ENCODE measurements at regions not wholly inside any gene's neighbourhood (a gene's known extent, or its start where the extent isn't known, plus 50 kb on each side); places are given as distances from the start of the nearest gene placed in this dataset.

DNA sequence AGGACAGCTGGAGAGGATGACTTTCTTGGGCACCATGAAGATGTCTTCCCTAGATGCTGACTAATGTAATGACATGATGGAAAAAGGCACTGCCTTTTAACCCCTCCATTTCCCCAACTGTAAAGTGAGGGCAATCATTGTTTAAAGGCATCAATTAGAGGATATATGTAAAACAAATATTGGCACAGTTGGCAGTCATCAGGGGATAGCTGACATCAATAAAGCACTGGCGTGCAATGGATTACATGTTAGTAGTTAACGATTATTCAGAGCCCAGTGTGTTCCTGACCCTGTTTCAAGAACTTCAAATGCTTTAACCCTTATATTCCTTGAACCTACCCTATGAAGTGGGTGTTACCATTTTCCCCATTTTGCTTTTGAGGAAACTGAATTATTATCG lies 100.7 kb downstream of the TMEM114 start:
- DNase-seq (ENCODE audit: low spot score), result no peak
- TF ChIP-seq EZH2phosphoT487 (IDR thresholded peaks at IDR 0.05; ENCODE audit: low read depth, severe bottlenecking, unreplicated experiment) (no peak), EZH2 (IDR thresholded peaks at IDR 0.05; ENCODE audit: borderline replicate concordance) (no peak)
- TF ChIP-seq, protein P1, sequence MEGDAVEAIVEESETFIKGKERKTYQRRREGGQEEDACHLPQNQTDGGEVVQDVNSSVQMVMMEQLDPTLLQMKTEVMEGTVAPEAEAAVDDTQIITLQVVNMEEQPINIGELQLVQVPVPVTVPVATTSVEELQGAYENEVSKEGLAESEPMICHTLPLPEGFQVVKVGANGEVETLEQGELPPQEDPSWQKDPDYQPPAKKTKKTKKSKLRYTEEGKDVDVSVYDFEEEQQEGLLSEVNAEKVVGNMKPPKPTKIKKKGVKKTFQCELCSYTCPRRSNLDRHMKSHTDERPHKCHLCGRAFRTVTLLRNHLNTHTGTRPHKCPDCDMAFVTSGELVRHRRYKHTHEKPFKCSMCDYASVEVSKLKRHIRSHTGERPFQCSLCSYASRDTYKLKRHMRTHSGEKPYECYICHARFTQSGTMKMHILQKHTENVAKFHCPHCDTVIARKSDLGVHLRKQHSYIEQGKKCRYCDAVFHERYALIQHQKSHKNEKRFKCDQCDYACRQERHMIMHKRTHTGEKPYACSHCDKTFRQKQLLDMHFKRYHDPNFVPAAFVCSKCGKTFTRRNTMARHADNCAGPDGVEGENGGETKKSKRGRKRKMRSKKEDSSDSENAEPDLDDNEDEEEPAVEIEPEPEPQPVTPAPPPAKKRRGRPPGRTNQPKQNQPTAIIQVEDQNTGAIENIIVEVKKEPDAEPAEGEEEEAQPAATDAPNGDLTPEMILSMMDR (IDR thresholded peaks at IDR 0.05; ENCODE audit: poor library complexity), result no peak
- WGBS (ENCODE audit: low lambda C conversion rate, missing lambda C conversion rate), result 66% methylated on average over 3 of the region's 3 CpGs

DNA sequence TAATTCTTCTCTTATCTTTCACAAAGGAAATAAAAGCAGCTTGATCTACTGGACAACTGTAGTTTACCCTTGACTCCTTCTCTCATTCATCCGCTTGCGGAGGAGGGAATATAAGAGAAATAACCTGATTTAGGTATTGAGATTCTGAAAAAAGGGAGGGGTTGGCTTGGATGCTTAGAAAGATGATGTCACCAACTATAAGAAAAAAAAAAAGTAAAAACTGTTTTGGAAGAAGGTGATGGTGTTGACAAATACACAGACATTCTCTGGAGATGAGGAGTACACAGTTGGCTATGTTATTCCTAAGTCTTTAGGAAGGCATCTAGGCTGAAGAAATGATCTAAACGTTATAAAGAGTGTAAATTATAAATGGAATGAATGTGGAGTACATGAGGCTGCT lies 103.3 kb downstream of the TMEM114 start:
- H3K79me2 ChIP-seq, result no peaks in the 10 kb centered on the region
- no peaks in the 10 kb centered on the region for H3K9me2 ChIP-seq (replicated peaks; ENCODE audit: insufficient read depth)
- TF ChIP-seq, protein P1 (IDR thresholded peaks at IDR 0.05; ENCODE audit: poor library complexity), result no peak
- no peak for TF ChIP-seq EZH2 (IDR thresholded peaks at IDR 0.05; ENCODE audit: borderline replicate concordance)
- TF ChIP-seq EZH2phosphoT487 (IDR thresholded peaks at IDR 0.05; ENCODE audit: low read depth, severe bottlenecking, unreplicated experiment), result no peak
- H3K27ac ChIP-seq, result no peak overlapping the region
- no peaks in the 10 kb centered on the region for H3K9me3 ChIP-seq (ENCODE audit: low read depth)
- H2AFZ ChIP-seq, result no peak overlapping the region
- H3K36me3 ChIP-seq (replicated peaks; ENCODE audit: insufficient read depth, low read depth), result no peaks in the 10 kb centered on the region
- H3K4me3 ChIP-seq, result no peak overlapping the region
- DNase-seq (ENCODE audit: low spot score), result no peak
- H4K20me1 ChIP-seq (ENCODE audit: insufficient read depth, poor library complexity, severe bottlenecking), result no peaks in the 10 kb centered on the region
- no peaks in the 10 kb centered on the region for H3K27me3 ChIP-seq
- no peaks in the 10 kb centered on the region for H3K4me1 ChIP-seq (ENCODE audit: insufficient read depth)
- 72% methylated on average over 3 of the region's 3 CpGs for WGBS (ENCODE audit: low lambda C conversion rate, missing lambda C conversion rate)
- H3K4me2 ChIP-seq, result no peak overlapping the region

More for the DNA sequence above, 100.7 kb downstream of the TMEM114 start:
- Histone ChIP-seq H3K36me3 (replicated peaks; ENCODE audit: insufficient read depth, low read depth) (no peaks in the 10 kb centered on the region), H3K27me3 (no peaks in the 10 kb centered on the region), H3K9me3 (ENCODE audit: low read depth) (no peaks in the 10 kb centered on the region), H3K4me2 (no peak overlapping the region), H3K9me2 (replicated peaks; ENCODE audit: insufficient read depth) (no peaks in the 10 kb centered on the region), H2AFZ (no peak overlapping the region), H3K27ac (no peak overlapping the region), H3K79me2 (no peaks in the 10 kb centered on the region), H3K4me1 (ENCODE audit: insufficient read depth) (no peaks in the 10 kb centered on the region), H3K4me3 (no peak overlapping the region), H4K20me1 (ENCODE audit: insufficient read depth, poor library complexity, severe bottlenecking) (no peaks in the 10 kb centered on the region)

DNA sequence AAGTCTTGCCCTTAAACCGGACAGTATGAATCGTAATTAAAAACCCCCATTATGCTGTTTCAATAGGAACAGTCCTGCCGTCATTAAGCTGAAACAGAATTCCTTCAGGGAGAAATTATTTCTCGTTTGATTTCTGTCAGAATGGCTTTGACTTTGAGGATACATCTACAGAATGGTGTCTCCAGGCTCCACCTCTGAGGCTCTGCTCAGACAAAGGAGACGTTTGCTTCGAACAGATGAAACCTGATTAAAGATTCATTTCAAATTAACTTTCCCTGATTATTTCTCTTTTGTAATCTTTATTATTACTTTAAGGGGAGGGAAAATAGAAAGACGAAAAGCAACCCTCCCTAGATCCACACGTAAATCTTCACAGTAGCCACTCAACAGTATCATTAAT lies 106.9 kb downstream of the TMEM114 start:
- Histone ChIP-seq H3K9me2 (replicated peaks; ENCODE audit: insufficient read depth) (no peaks in the 10 kb centered on the region), H3K4me3 (no peak overlapping the region), H4K20me1 (ENCODE audit: insufficient read depth, poor library complexity, severe bottlenecking) (no peaks in the 10 kb centered on the region), H3K27ac (no peak overlapping the region), H3K4me1 (ENCODE audit: insufficient read depth) (no peaks in the 10 kb centered on the region), H3K27me3 (no peaks in the 10 kb centered on the region), H3K4me2 (no peak overlapping the region), H3K9me3 (ENCODE audit: low read depth) (no peaks in the 10 kb centered on the region), H3K79me2 (no peaks in the 10 kb centered on the region), H2AFZ (no peak overlapping the region), H3K36me3 (replicated peaks; ENCODE audit: insufficient read depth, low read depth) (no peaks in the 10 kb centered on the region)
- 84% methylated on average over 8 of the region's 8 CpGs for WGBS (ENCODE audit: low lambda C conversion rate, missing lambda C conversion rate)
- DNase-seq (ENCODE audit: low spot score), result no peak
- TF ChIP-seq, protein P1 (IDR thresholded peaks at IDR 0.05; ENCODE audit: poor library complexity), result no peak
- TF ChIP-seq EZH2 (IDR thresholded peaks at IDR 0.05; ENCODE audit: borderline replicate concordance) (no peak), EZH2phosphoT487 (IDR thresholded peaks at IDR 0.05; ENCODE audit: low read depth, severe bottlenecking, unreplicated experiment) (no peak)

DNA sequence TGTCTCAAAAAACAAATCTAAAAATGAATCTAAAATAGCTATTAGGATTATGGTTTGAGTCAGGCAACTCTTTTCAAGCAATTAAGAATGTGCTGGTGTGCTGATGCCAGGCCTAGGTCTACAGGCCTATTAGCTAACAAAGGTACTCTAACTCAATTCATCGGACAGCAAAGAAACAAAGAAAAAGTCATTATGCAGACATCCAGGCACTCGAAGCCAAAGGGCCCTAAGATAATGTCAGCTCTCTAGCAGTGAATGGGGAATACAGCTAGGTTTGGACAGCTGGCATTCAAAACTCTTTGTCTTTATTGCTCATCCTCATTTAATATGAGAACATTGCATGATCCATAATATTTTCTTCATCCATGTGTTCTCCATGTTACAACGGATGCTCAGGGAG lies 108.5 kb downstream of the TMEM114 start:
- H3K4me1 ChIP-seq (ENCODE audit: insufficient read depth), result no peaks in the 10 kb centered on the region
- H4K20me1 ChIP-seq (ENCODE audit: insufficient read depth, poor library complexity, severe bottlenecking), result no peaks in the 10 kb centered on the region
- H3K36me3 ChIP-seq (replicated peaks; ENCODE audit: insufficient read depth, low read depth), result no peaks in the 10 kb centered on the region
- H3K27me3 ChIP-seq, result no peaks in the 10 kb centered on the region
- no peak overlapping the region for H3K4me2 ChIP-seq
- no peaks in the 10 kb centered on the region for H3K79me2 ChIP-seq
- no peaks in the 10 kb centered on the region for H3K9me2 ChIP-seq (replicated peaks; ENCODE audit: insufficient read depth)
- WGBS (ENCODE audit: low lambda C conversion rate, missing lambda C conversion rate), result 82% methylated on average over 3 of the region's 3 CpGs
- no peaks in the 10 kb centered on the region for H3K9me3 ChIP-seq (ENCODE audit: low read depth)
- no peak overlapping the region for H3K4me3 ChIP-seq
- H2AFZ ChIP-seq, result no peak overlapping the region
- no peak for DNase-seq (ENCODE audit: low spot score)
- TF ChIP-seq, protein P1 (IDR thresholded peaks at IDR 0.05; ENCODE audit: poor library complexity), result no peak
- no peak for TF ChIP-seq EZH2 (IDR thresholded peaks at IDR 0.05; ENCODE audit: borderline replicate concordance)
- TF ChIP-seq EZH2phosphoT487 (IDR thresholded peaks at IDR 0.05; ENCODE audit: low read depth, severe bottlenecking, unreplicated experiment), result no peak
- H3K27ac ChIP-seq, result no peak overlapping the region
